HCT116 (cell line): ENCODE measurements at regions not wholly inside any gene's neighbourhood (a gene's known extent, or its start where the extent isn't known, plus 50 kb on each side); places are given as distances from the start of the nearest gene placed in this dataset.
"Not testable (repeated sequence)": the region's sequence is repeated elsewhere in the genome, so short reads cannot be mapped to it uniquely, and the experiment has no call there.

Source experiments
- POLR2A ChIP-seq: IDR thresholded peaks from 2 replicates; pipeline ENCODE4 v1.7.0; 2011; ENCODE audit warnings: borderline replicate concordance; ENCODE audit not compliant: insufficient read depth, insufficient read length; ENCODE audit errors: extremely low read depth
- TF ChIP-seq, protein P1 (sequence below), 3 experiments: fragments of 200-600 bp in 1 of 3; sonication (generic) in 1 of 3; IDR thresholded peaks in 2 of 3; conservative IDR thresholded peaks in 1 of 3; 2 replicates each; pipeline ENCODE4 v1.5.1; 2012 to 2017; ENCODE audit warnings: low read depth in 2 of 3, low read length in 2 of 3, antibody characterized with exemption in 1 of 3, borderline replicate concordance in 1 of 3, control low read depth in 1 of 3, mild to moderate bottlenecking in 1 of 3, mixed read lengths in 1 of 3, mixed run types in 1 of 3, moderate library complexity in 1 of 3; ENCODE audit not compliant: insufficient read depth in 1 of 3

DNA sequence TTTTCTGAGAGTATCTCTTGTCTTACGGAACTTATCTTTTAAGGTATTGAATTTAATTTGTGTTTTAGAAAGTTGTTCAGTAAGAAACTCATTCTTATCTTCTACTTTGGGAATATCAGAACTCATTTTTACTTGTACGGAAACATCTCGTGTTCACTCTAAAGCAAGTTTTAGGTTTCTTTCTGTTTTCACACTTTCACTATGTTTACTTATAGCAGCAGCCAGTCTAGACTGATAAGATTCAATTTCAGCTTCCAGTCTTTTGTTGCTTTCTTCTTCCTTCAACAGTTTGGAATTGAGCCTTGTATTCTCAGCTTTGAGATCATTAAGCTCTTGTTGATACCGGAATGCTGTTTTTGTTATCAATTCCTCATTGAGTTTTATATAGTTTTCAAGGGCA is 575.2 kb upstream of the DEFB115 start:
- not testable (repeated sequence) for TF ChIP-seq POLR2A
- TF ChIP-seq, protein P1, sequence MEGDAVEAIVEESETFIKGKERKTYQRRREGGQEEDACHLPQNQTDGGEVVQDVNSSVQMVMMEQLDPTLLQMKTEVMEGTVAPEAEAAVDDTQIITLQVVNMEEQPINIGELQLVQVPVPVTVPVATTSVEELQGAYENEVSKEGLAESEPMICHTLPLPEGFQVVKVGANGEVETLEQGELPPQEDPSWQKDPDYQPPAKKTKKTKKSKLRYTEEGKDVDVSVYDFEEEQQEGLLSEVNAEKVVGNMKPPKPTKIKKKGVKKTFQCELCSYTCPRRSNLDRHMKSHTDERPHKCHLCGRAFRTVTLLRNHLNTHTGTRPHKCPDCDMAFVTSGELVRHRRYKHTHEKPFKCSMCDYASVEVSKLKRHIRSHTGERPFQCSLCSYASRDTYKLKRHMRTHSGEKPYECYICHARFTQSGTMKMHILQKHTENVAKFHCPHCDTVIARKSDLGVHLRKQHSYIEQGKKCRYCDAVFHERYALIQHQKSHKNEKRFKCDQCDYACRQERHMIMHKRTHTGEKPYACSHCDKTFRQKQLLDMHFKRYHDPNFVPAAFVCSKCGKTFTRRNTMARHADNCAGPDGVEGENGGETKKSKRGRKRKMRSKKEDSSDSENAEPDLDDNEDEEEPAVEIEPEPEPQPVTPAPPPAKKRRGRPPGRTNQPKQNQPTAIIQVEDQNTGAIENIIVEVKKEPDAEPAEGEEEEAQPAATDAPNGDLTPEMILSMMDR (IDR thresholded peaks at IDR 0.05 in 2 of 3, conservative IDR thresholded peaks at IDR 0.05 in 1 of 3; ENCODE audit: borderline replicate concordance in 1 of 3, insufficient read depth in 1 of 3, low read depth in 2 of 3, low read length in 2 of 3) = not testable (repeated sequence)
